Stimulated activated naive B cell treated with anti-CD40 and anti-IgM and Interleukin-4, amounts not matched to agents 10 μg/mL and 1 μg/mL and 100 μg/mL, for 72 hours (primary cell): ENCODE measurements at regions not wholly inside any gene's neighbourhood (a gene's known extent, or its start where the extent isn't known, plus 50 kb on each side); places are given as distances from the start of the nearest gene placed in this dataset.
A peak's percentile ranks its signal among the peaks of the same experiment; 100 is the strongest.

ENCODE experiments used
- ATAC-seq, 2 donors: fragments of 150-1000 bp; cut with Tn5 transposase; replicated peaks; 2 replicates each; pipeline ENCODE4 v1.10.0; 2021; ENCODE audit warnings: moderate library complexity in 1 of 2
- DNase-seq: peaks from one replicate; pipeline ENCODE4 v3.0.0; 2021
- H3K27ac Mint-ChIP-seq: one replicate; pipeline ENCODE4 v1.8.0; 2022; ENCODE audit warnings: mild to moderate bottlenecking, mixed read lengths
- H3K27me3 Mint-ChIP-seq, 2 donors: one replicate each; pipeline ENCODE4 v1.8.0; 2022; ENCODE audit warnings: mixed read lengths in 2 of 2
- H3K36me3 Mint-ChIP-seq, 2 donors: one replicate each; pipeline ENCODE4 v1.8.0; 2022; ENCODE audit warnings: mixed read lengths in 2 of 2, mild to moderate bottlenecking in 1 of 2
- H3K4me1 Mint-ChIP-seq, 2 donors: one replicate each; pipeline ENCODE4 v1.8.0; 2022; ENCODE audit warnings: mixed read lengths in 2 of 2, mild to moderate bottlenecking in 1 of 2
- H3K4me3 Mint-ChIP-seq, 2 donors: one replicate each; pipeline ENCODE4 v1.8.0; 2022; ENCODE audit warnings: mild to moderate bottlenecking in 2 of 2, mixed read lengths in 2 of 2, moderate library complexity in 1 of 2
- H3K9me3 Mint-ChIP-seq, 2 donors: one replicate each; pipeline ENCODE4 v1.8.0; 2022; ENCODE audit warnings: mixed read lengths in 2 of 2, mild to moderate bottlenecking in 1 of 2

DNA sequence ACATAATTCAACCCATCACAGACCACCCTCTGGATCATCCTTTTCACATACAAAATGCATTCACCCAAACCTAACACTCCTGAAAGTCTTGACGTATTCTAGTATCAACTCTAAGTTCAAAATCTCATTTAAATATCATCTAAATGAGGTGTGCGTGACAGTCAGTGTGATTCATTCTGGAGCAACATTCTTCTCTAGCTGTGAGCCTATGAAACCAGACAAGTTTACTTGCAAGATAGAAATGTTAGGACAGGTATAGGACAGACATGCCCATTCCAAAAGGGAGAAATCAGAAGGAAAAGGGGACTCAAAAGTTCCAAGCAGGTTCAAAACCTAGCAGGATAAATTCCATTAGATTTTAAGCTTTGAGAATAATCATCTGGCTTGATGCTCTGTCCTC, 329.7 kb downstream of the CD83 start:
- Mint-ChIP-seq H3K9me3 (peaks cover 7 to 8% of the 10 kb centered on the region in 2 donors), H3K36me3 (peaks cover 36 to 52% of the 10 kb centered on the region in 2 donors), H3K27ac (no peak overlapping the region), H3K27me3 (no peaks in the 10 kb centered on the region), H3K4me3 (no peak overlapping the region), H3K4me1 (peaks cover 18 to 29% of the 10 kb centered on the region in 2 donors)
- no peak for ATAC-seq
- no peak for DNase-seq

DNA sequence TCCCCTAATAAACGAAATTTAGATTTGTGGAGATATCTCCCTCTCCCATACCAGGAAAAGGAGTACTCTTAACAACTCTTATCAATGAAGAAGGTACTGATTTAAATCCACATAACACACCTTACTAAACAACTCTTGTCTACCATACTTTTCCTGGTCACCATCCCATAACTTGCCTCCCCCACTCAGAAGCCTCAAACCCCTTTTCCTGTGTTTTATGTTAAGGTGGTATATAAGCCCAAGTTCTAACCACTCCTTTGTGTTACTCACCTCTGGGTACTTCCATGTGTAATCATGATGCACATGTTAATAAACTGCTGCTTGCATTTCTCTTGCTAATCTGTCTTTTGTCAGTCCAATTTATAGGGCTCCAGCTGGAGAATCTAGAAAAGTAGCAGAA, 330.7 kb downstream of the CD83 start:
- H3K4me3 Mint-ChIP-seq: no peak overlapping the region
- H3K36me3 Mint-ChIP-seq: peaks cover 34 to 56% of the 10 kb centered on the region in 2 donors
- peaks cover 7 to 8% of the 10 kb centered on the region in 2 donors for H3K9me3 Mint-ChIP-seq
- ATAC-seq: no peak
- no peaks in the 10 kb centered on the region for H3K27me3 Mint-ChIP-seq
- H3K27ac Mint-ChIP-seq: no peak overlapping the region
- DNase-seq: no peak
- H3K4me1 Mint-ChIP-seq: peaks cover 23 to 35% of the 10 kb centered on the region in 2 donors

DNA sequence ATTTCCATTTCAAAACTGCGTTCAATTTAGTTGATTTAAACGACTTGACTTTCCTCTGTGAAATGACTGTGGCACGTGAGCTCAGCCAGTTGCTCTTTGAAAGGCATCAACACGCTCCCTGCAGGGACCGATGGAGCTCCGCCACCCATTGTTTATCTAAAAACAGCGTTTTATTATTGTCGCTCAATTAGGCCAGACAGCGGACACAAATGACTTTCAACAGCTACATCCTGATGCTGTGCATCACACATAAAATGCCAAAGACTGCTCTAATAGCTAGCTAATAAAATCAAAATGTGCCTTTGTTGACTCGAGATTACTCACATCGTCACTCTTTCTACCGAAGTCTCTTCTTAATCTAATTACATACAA, 332.5 kb downstream of the CD83 start:
- Mint-ChIP-seq H3K4me1 (peaks cover 24 to 34% of the 10 kb centered on the region in 2 donors), H3K27ac (no peak overlapping the region), H3K36me3 (peaks cover 31 to 63% of the 10 kb centered on the region in 2 donors), H3K27me3 (no peaks in the 10 kb centered on the region), H3K9me3 (peaks cover 7 to 8% of the 10 kb centered on the region in 2 donors), H3K4me3 (no peak overlapping the region)
- DNase-seq (no peak), ATAC-seq (no peak)

DNA sequence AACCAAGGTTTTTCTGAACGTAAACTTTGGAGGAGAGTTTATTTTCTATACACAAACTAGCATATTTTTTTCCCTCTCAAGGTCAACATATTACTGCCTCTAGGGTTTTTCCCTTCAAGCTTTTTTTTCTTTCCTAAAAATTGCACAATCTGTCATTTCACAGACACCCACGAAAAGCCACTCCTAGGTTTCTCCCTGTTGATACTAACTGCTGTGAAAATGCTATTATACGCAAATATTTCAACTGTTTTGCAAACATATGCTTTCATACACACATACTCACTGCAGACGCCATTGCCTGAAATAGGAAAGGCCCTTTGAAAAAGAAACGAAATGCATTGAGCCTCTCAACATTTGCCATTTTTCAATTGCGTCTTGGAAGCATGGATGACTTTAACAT, 333.0 kb downstream of the CD83 start:
- Mint-ChIP-seq H3K36me3 (peaks cover 27 to 65% of the 10 kb centered on the region in 2 donors), H3K27ac (no peak overlapping the region), H3K27me3 (no peaks in the 10 kb centered on the region), H3K9me3 (peaks cover 7 to 8% of the 10 kb centered on the region in 2 donors), H3K4me1 (peaks cover 27 to 34% of the 10 kb centered on the region in 2 donors), H3K4me3 (no peak overlapping the region)
- ATAC-seq (no peak), DNase-seq (no peak)

- no peak for DNase-seq
- Mint-ChIP-seq H3K9me3 (peaks cover 7 to 8% of the 10 kb centered on the region in 2 donors), H3K4me3 (no peak overlapping the region), H3K27ac (no peak overlapping the region), H3K36me3 (peaks cover 23 to 71% of the 10 kb centered on the region in 2 donors), H3K4me1 (peaks cover 27 to 35% of the 10 kb centered on the region in 2 donors), H3K27me3 (no peaks in the 10 kb centered on the region)
- ATAC-seq: no peak
Observed at GRCh38 chr6:14451594-14452374, 334.2 kb downstream of the CD83 start.

DNA sequence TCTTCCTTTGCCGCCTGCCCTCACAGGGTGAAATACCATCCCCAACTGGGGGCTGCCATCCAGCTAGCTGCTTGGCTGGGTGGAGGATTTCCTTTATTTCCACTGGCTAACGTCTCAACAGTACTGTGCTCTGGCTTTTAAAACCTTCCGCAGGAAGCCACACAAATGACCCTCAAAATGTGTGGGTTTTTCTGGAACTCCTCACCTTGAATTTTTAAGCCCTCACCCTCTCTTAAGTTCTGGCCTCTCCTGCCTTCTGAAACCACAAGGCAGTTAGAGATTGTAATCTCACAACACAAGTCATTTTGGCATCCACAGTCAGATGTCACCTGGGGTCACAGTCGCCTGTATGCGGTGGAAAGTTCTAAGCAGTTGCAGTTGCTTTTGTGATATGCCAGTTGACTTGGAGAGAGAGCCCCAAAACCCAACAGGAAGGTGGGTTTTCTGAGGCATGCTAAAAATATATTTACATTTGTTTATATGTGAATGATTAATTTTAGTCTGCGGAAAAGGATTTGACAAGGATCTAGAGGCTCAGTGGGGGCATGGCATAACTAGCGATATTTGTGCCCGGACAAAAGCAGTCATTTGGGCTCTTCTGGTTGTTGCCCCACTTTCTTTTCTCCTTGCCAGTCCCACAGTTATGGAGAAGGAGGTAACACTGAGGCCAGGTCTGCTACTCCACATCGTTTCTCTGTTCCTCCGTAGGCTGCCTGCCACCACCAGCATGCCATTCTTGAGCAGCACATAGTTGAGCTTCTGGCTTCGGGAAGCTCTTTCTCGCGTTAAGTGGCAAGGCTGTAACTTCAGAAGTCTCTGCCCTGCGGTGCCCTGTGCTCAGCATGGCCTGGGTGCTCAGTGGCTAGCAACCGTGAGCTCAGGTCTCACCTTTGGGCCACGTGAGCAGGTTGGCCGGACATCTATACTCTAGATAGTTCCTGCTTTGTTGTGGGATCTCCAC, 335.3 kb downstream of the CD83 start:
- Mint-ChIP-seq H3K36me3 (peaks cover 20 to 64% of the 10 kb centered on the region in 2 donors), H3K4me1 (peaks cover 28 to 38% of the 10 kb centered on the region in 2 donors), H3K27me3 (no peaks in the 10 kb centered on the region), H3K27ac (peak overlapping the region; percentile 77), H3K4me3 (peak overlapping the region; percentile 64 to 72), H3K9me3 (peaks cover 4 to 8% of the 10 kb centered on the region in 2 donors)
- ATAC-seq (peak; percentile 86 to 88), DNase-seq (peak; percentile 50)

- H3K4me3 Mint-ChIP-seq: no peak overlapping the region
- H3K27me3 Mint-ChIP-seq: no peaks in the 10 kb centered on the region
- ATAC-seq (no peak), DNase-seq (no peak)
- peak overlapping the region; percentile 77 for H3K27ac Mint-ChIP-seq
- H3K9me3 Mint-ChIP-seq: no peaks in the 10 kb centered on the region
- peaks cover 31 to 45% of the 10 kb centered on the region in 2 donors for H3K4me1 Mint-ChIP-seq
- peaks cover 13 to 57% of the 10 kb centered on the region in 2 donors for H3K36me3 Mint-ChIP-seq
Observed at GRCh38 chr6:14453712-14454472, 336.3 kb downstream of the CD83 start.

- DNase-seq (no peak), ATAC-seq (no peak)
- H3K4me1 Mint-ChIP-seq: peaks cover 31 to 45% of the 10 kb centered on the region in 2 donors
- no peaks in the 10 kb centered on the region for H3K9me3 Mint-ChIP-seq
- H3K27me3 Mint-ChIP-seq: no peaks in the 10 kb centered on the region
- peak overlapping the region; percentile 51 for H3K27ac Mint-ChIP-seq
- H3K4me3 Mint-ChIP-seq: no peak overlapping the region
- H3K36me3 Mint-ChIP-seq: peaks cover 11 to 60% of the 10 kb centered on the region in 2 donors
Observed at GRCh38 chr6:14454473-14454775, 336.9 kb downstream of the CD83 start.

- no peaks in the 10 kb centered on the region for H3K9me3 Mint-ChIP-seq
- peaks cover 9 to 56% of the 10 kb centered on the region in 2 donors for H3K36me3 Mint-ChIP-seq
- H3K27ac Mint-ChIP-seq: no peak overlapping the region
- H3K4me1 Mint-ChIP-seq: peaks cover 32 to 45% of the 10 kb centered on the region in 2 donors
- H3K27me3 Mint-ChIP-seq: no peaks in the 10 kb centered on the region
- DNase-seq (no peak), ATAC-seq (no peak)
- H3K4me3 Mint-ChIP-seq: no peak overlapping the region
Observed at GRCh38 chr6:14455427-14455826, 337.9 kb downstream of the CD83 start.

- no peak for DNase-seq
- peaks cover 10 to 58% of the 10 kb centered on the region in 2 donors for H3K36me3 Mint-ChIP-seq
- H3K27ac Mint-ChIP-seq: no peak overlapping the region
- no peak for ATAC-seq
- no peaks in the 10 kb centered on the region for H3K27me3 Mint-ChIP-seq
- H3K9me3 Mint-ChIP-seq: no peaks in the 10 kb centered on the region
- peaks cover 32 to 45% of the 10 kb centered on the region in 2 donors for H3K4me1 Mint-ChIP-seq
- H3K4me3 Mint-ChIP-seq: no peak overlapping the region
Observed at GRCh38 chr6:14455876-14456648, 338.5 kb downstream of the CD83 start.

GRCh38 chr6:14456941-14457340, 339.4 kb downstream of the CD83 start:
- DNase-seq (no peak), ATAC-seq (no peak)
- Mint-ChIP-seq H3K9me3 (no peaks in the 10 kb centered on the region), H3K27ac (no peak overlapping the region), H3K36me3 (peaks cover 10 to 60% of the 10 kb centered on the region in 2 donors), H3K4me3 (no peak overlapping the region), H3K4me1 (peaks cover 32 to 45% of the 10 kb centered on the region in 2 donors), H3K27me3 (no peaks in the 10 kb centered on the region)

DNA sequence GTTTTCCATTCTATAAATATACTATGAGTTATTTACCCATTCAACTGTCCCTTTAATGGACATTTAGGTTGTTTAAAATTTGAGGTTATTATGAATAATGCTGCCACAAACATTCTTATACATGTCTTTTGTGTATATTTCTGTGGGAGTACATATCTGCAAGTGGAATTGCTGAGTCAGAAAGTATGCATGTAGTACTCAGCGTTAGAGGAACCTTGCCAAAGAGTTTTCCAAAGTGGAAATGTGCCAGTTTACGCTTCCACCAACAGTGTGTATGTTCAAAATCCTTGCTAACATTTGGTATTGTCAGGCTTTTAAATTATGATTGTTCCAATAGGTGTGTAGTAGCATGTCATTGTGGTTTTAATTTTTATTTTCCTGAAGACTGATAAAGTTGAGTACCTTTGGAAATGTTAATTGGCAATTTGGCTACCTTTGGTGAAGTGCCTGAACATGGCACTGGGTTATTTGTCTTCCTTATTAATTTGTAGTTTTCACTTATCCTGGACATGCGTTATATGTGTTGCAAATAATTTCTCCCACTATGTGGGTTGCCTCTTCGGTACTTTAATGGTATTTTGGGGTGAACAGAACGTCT, 341.2 kb downstream of the CD83 start:
- peaks cover 21 to 29% of the 10 kb centered on the region in 2 donors for H3K4me1 Mint-ChIP-seq
- no peak for DNase-seq
- no peak overlapping the region for H3K27ac Mint-ChIP-seq
- H3K4me3 Mint-ChIP-seq: no peak overlapping the region
- no peak for ATAC-seq
- no peaks in the 10 kb centered on the region for H3K27me3 Mint-ChIP-seq
- no peaks in the 10 kb centered on the region for H3K9me3 Mint-ChIP-seq
- peaks cover 16 to 63% of the 10 kb centered on the region in 2 donors for H3K36me3 Mint-ChIP-seq

DNA sequence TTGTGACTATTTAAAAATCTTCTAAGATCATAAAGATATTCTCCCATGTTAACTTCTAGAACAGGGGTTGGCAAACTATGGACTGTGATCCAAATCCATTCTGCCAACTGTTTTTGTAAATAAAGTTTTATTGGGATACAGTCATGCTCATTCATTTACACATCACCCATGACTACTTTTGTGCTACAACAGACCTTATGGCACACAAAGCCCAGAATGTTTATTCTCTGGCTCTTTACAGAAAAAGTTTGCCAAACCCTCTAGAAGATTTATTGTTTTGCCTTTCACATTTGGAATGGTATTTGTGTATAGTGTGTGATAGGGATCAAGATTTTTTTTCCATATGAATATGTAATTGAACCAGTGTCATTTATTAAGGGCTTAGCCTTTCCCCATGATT, 341.7 kb downstream of the CD83 start:
- H3K9me3 Mint-ChIP-seq: no peaks in the 10 kb centered on the region
- H3K27me3 Mint-ChIP-seq: no peaks in the 10 kb centered on the region
- no peak for ATAC-seq
- DNase-seq: no peak
- no peak overlapping the region for H3K27ac Mint-ChIP-seq
- peaks cover 16 to 66% of the 10 kb centered on the region in 2 donors for H3K36me3 Mint-ChIP-seq
- H3K4me3 Mint-ChIP-seq: no peak overlapping the region
- peaks cover 19 to 24% of the 10 kb centered on the region in 2 donors for H3K4me1 Mint-ChIP-seq
